Posterior cingulate gyrus (tissue), 11 donors: ENCODE measurements at regions not wholly inside any gene's neighbourhood (a gene's known extent, or its start where the extent isn't known, plus 50 kb on each side); places are given as distances from the start of the nearest gene placed in this dataset.
"Not testable (repeated sequence)": the region's sequence is repeated elsewhere in the genome, so short reads cannot be mapped to it uniquely, and the experiment has no call there.

ENCODE experiments used
- DNase-seq, 10 donors: peaks; one replicate each; pipeline versions ENCODE4 v3.0.0 to v3.0.0-alpha.2; 2020 to 2021; ENCODE audit warnings: mixed read lengths in 3 of 10
- intact Hi-C: fragments of 100-400 bp; cut with DNase I; formaldehyde crosslinking; loops from one replicate; pipeline ENCODE4 v1.15.1; 2023

GRCh38 chr6:71768356-71768755, 118.0 kb upstream of the RIMS1 start:
- no peak for DNase-seq
- intact Hi-C loops: no loop called here

- intact Hi-C loops: no loop called here
- DNase-seq: no peak
Measured at GRCh38 chr6:71808865-71809264, 77.5 kb upstream of the RIMS1 start.

- intact Hi-C loops: no loop called here
- DNase-seq: no peak
Measured at GRCh38 chr6:71810880-71811279, 75.5 kb upstream of the RIMS1 start.

- DNase-seq: no peak
- intact Hi-C loops: no loop called here
Measured at GRCh38 chr6:71822625-71823024, 63.7 kb upstream of the RIMS1 start.

- DNase-seq: peak in 3 of 10 donors; percentile 36 to 81 (median 37)
- intact Hi-C loops: not testable (repeated sequence)
Measured at GRCh38 chr6:71832110-71832764, 54.1 kb upstream of the RIMS1 start.
